Hepatocyte (in vitro differentiated cells): ENCODE measurements at regions not wholly inside any gene's neighbourhood (a gene's known extent, or its start where the extent isn't known, plus 50 kb on each side); places are given as distances from the start of the nearest gene placed in this dataset.
A peak's percentile ranks its signal among the peaks of the same experiment; 100 is the strongest.

Experiments used
- DNase-seq: peaks from one replicate; pipeline ENCODE4 v3.0.0-alpha.2; 2016; ENCODE audit warnings: low spot score
- H2AFZ ChIP-seq: fragments of 200-600 bp; sonication (generic); 2 replicates; pipeline ENCODE4 v1.6.0; 2016; ENCODE audit warnings: antibody characterized with exemption, mild to moderate bottlenecking
- H3K27ac ChIP-seq: fragments of 200-600 bp; sonication (generic); 2 replicates; pipeline ENCODE4 v1.5.1; 2016; ENCODE audit warnings: mild to moderate bottlenecking
- H3K27me3 ChIP-seq: fragments of 200-600 bp; sonication (generic); 2 replicates; pipeline ENCODE4 v1.6.1; 2016
- H3K36me3 ChIP-seq: fragments of 200-600 bp; sonication (generic); replicated peaks from 2 replicates; pipeline ENCODE4 v1.5.1; 2016; ENCODE audit warnings: low read depth; ENCODE audit not compliant: insufficient read depth
- H3K4me1 ChIP-seq: fragments of 200-600 bp; sonication (generic); 2 replicates; pipeline ENCODE4 v1.5.1; 2016; ENCODE audit warnings: mild to moderate bottlenecking, moderate library complexity; ENCODE audit not compliant: insufficient read depth
- H3K4me2 ChIP-seq: fragments of 200-600 bp; sonication (generic); 2 replicates; pipeline ENCODE4 v1.6.0; 2016
- H3K4me3 ChIP-seq: fragments of 200-600 bp; sonication (generic); 2 replicates; pipeline ENCODE4 v1.5.1; 2016; ENCODE audit warnings: mild to moderate bottlenecking
- H3K79me2 ChIP-seq: fragments of 200-600 bp; sonication (generic); 2 replicates; pipeline ENCODE4 v1.6.0; 2017; ENCODE audit warnings: mild to moderate bottlenecking
- H3K9me2 ChIP-seq: fragments of 200-600 bp; sonication (generic); replicated peaks from 2 replicates; pipeline ENCODE4 v1.6.0; 2017; ENCODE audit warnings: mild to moderate bottlenecking; ENCODE audit not compliant: insufficient read depth
- H3K9me3 ChIP-seq: fragments of 200-600 bp; sonication (generic); 2 replicates; pipeline ENCODE4 v1.5.1; 2016; ENCODE audit warnings: low read depth, mild to moderate bottlenecking
- H4K20me1 ChIP-seq: fragments of 200-600 bp; sonication (generic); 2 replicates; pipeline ENCODE4 v1.6.0; 2016; ENCODE audit warnings: mild to moderate bottlenecking; ENCODE audit not compliant: insufficient read depth, poor library complexity, severe bottlenecking
- CTCF ChIP-seq: fragments of 200-600 bp; sonication (generic); IDR thresholded peaks from 2 replicates; pipeline ENCODE4 v1.5.1; 2016; ENCODE audit warnings: antibody characterized with exemption, mild to moderate bottlenecking; ENCODE audit not compliant: poor library complexity
- EZH2 ChIP-seq: fragments of 200-600 bp; sonication (generic); IDR thresholded peaks from 2 replicates; pipeline ENCODE4 v1.6.1; 2016; ENCODE audit warnings: antibody characterized with exemption, mild to moderate bottlenecking, borderline replicate concordance
- EZH2phosphoT487 ChIP-seq: fragments of 200-600 bp; sonication (generic); IDR thresholded peaks from one replicate; pipeline ENCODE4 v1.6.1; 2018; ENCODE audit warnings: antibody characterized with exemption, mild to moderate bottlenecking, low read depth, moderate library complexity; ENCODE audit not compliant: unreplicated experiment, severe bottlenecking
- WGBS: methylation state at CpG from one replicate; pipeline ENCODE4 v1.1.6; 2016; ENCODE audit warnings: low lambda C conversion rate; ENCODE audit errors: missing lambda C conversion rate; 5-methylcytosine and 5-hydroxymethylcytosine counted together

GRCh38 chr1:38724160-38725131 is 135.1 kb downstream of the RRAGC start:
- peak; percentile 42 for DNase-seq
- H3K9me3 ChIP-seq: no peaks in the 10 kb centered on the region
- TF ChIP-seq EZH2 (no peak), CTCF (no peak), EZH2phosphoT487 (no peak)
- no peak overlapping the region for H3K27ac ChIP-seq
- no peaks in the 10 kb centered on the region for H3K9me2 ChIP-seq
- H3K79me2 ChIP-seq: no peaks in the 10 kb centered on the region
- no peaks in the 10 kb centered on the region for H3K36me3 ChIP-seq
- H3K27me3 ChIP-seq: peaks cover 50% of the 10 kb centered on the region
- H3K4me3 ChIP-seq: no peak overlapping the region
- H2AFZ ChIP-seq: no peak overlapping the region
- H3K4me1 ChIP-seq: peaks cover 21% of the 10 kb centered on the region
- H3K4me2 ChIP-seq: no peak overlapping the region
- 27% methylated on average over 7 of the region's 7 CpGs for WGBS
- no peaks in the 10 kb centered on the region for H4K20me1 ChIP-seq

GRCh38 chr1:38721816-38722215 is 137.8 kb downstream of the RRAGC start:
- H3K27me3 ChIP-seq: peaks cover 41% of the 10 kb centered on the region
- H4K20me1 ChIP-seq: no peaks in the 10 kb centered on the region
- H3K4me3 ChIP-seq: no peak overlapping the region
- TF ChIP-seq EZH2 (no peak), CTCF (no peak)
- no peaks in the 10 kb centered on the region for H3K9me3 ChIP-seq
- no peak overlapping the region for H3K27ac ChIP-seq
- H3K4me1 ChIP-seq: peaks cover 9% of the 10 kb centered on the region
- no peak overlapping the region for H3K4me2 ChIP-seq
- WGBS: 94% methylated on average over 4 of the region's 4 CpGs
- H3K79me2 ChIP-seq: no peaks in the 10 kb centered on the region
- no peaks in the 10 kb centered on the region for H3K9me2 ChIP-seq
- no peaks in the 10 kb centered on the region for H3K36me3 ChIP-seq
- H2AFZ ChIP-seq: no peak overlapping the region
- DNase-seq: no peak

GRCh38 chr1:38719880-38720279 is 139.7 kb downstream of the RRAGC start:
- TF ChIP-seq EZH2phosphoT487 (no peak), EZH2 (no peak), CTCF (no peak)
- no peaks in the 10 kb centered on the region for H3K9me2 ChIP-seq
- no peaks in the 10 kb centered on the region for H3K36me3 ChIP-seq
- H3K4me3 ChIP-seq: no peak overlapping the region
- no peaks in the 10 kb centered on the region for H3K9me3 ChIP-seq
- no peak for DNase-seq
- peaks cover 4% of the 10 kb centered on the region for H3K4me1 ChIP-seq
- no peak overlapping the region for H3K4me2 ChIP-seq
- WGBS: 85% methylated on average over 7 of the region's 7 CpGs
- H3K27me3 ChIP-seq: peaks cover 34% of the 10 kb centered on the region
- no peak overlapping the region for H3K27ac ChIP-seq
- no peaks in the 10 kb centered on the region for H4K20me1 ChIP-seq
- H2AFZ ChIP-seq: no peak overlapping the region
- H3K79me2 ChIP-seq: no peaks in the 10 kb centered on the region
